ENCODE measurements at regions not wholly inside any gene's neighbourhood (a gene's known extent, or its start where the extent isn't known, plus 50 kb on each side); places are given as distances from the start of the nearest gene placed in this dataset.
"Not testable (repeated sequence)": the region's sequence is repeated elsewhere in the genome, so short reads cannot be mapped to it uniquely, and the experiment has no call there.

- no peak for DNase-seq (ENCODE audit: low spot score)
These were observed 61.5 kb upstream of the FAM241A start for GRCh38 chr4:112083587-112084347.

- no peak for DNase-seq (ENCODE audit: low spot score)
These were observed 59.9 kb upstream of the FAM241A start for GRCh38 chr4:112085156-112086035.

DNA sequence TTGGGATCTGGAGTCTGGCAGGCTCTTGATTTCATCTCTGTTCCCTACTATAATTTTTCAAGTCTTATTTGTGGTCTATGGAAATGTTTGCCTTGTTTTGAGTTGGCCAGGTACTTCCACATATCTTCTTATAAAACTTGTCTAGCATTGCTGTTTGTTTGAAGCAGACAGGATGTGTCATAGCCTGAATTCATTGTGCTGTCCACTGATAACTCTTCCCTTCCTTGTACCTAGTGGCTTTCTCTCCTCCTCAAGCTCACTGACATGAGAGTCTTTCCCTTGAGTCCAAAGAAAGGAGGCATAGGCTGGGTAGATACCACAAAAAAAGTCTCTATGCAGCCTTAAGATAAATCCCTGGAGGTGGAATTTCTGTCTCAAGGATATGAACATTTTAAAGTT lies 59.2 kb upstream of the FAM241A start:
- DNase-seq (ENCODE audit: low spot score) = no peak

GRCh38 chr4:112086661-112087060 lies 58.6 kb upstream of the FAM241A start:
- not testable (repeated sequence) for DNase-seq (ENCODE audit: low spot score)

DNA sequence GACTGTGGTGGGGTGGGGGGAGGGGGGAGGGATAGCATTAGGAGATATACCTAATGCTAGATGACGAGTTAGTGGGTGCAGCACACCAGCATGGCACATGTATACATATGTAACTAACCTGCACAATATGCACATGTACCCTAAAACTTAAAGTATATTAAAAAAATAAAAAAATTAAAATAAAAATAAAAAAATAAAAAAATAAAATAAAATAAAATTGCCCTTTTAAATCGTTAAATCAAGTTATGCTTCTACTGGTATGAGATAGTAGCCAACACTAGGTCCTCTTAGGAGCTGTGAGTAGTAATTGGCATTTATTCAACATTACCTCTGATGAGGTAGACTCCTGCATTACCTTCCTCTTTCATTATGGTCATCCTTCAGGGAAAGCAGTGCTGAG lies 52.9 kb upstream of the FAM241A start:
- not testable (repeated sequence) for DNase-seq (ENCODE audit: low spot score)

DNA sequence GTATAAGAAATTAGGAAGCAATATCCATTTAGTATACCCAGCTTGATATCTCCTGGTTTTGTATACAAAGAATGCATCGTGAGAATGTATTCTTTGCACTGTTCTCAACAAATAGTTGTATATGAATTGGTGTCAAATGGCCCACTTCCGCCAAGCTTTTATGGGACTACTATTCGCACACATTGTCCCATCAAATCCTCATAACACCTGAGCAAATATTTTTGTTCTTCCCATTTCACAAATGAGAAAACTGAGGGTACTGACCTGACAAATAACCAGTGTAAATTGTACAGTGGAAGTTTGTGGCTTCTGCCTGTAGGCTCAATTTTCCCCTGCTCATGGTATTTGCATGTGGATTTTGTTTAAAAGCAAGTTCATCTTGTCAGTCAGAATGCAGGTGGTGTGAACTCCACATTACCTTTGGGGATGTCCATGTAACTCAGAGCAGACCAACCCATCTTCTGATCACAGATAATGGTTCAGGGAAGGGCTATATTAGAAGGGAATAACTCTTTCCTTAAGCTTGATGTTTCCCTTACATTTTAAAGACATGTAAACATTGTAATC lies 51.5 kb upstream of the FAM241A start:
- no peak for DNase-seq (ENCODE audit: low spot score)

GRCh38 chr4:112094330-112094729 lies 50.9 kb upstream of the FAM241A start:
- no peak for DNase-seq (ENCODE audit: low spot score)
